ENCODE measurements at regions not wholly inside any gene's neighbourhood (a gene's known extent, or its start where the extent isn't known, plus 50 kb on each side); places are given as distances from the start of the nearest gene placed in this dataset.

- Mint-ChIP-seq H3K9me3 (peaks cover 24% of the 10 kb centered on the region), H3K27me3 (ENCODE audit: low read depth) (peaks cover 11% of the 10 kb centered on the region), H3K36me3 (no peaks in the 10 kb centered on the region), H3K4me1 (no peaks in the 10 kb centered on the region), H3K4me3 (no peak overlapping the region), H3K27ac (no peak overlapping the region)
- no peak for DNase-seq (ENCODE audit: low spot score in 2 of 2, unreplicated experiment in 2 of 2)
- TF ChIP-seq, protein P1, sequence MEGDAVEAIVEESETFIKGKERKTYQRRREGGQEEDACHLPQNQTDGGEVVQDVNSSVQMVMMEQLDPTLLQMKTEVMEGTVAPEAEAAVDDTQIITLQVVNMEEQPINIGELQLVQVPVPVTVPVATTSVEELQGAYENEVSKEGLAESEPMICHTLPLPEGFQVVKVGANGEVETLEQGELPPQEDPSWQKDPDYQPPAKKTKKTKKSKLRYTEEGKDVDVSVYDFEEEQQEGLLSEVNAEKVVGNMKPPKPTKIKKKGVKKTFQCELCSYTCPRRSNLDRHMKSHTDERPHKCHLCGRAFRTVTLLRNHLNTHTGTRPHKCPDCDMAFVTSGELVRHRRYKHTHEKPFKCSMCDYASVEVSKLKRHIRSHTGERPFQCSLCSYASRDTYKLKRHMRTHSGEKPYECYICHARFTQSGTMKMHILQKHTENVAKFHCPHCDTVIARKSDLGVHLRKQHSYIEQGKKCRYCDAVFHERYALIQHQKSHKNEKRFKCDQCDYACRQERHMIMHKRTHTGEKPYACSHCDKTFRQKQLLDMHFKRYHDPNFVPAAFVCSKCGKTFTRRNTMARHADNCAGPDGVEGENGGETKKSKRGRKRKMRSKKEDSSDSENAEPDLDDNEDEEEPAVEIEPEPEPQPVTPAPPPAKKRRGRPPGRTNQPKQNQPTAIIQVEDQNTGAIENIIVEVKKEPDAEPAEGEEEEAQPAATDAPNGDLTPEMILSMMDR (IDR thresholded peaks at IDR 0.05; ENCODE audit: unreplicated experiment) = no peak
Observed at GRCh38 chr1:242728696-242729095, 204.2 kb upstream of the PLD5 start.

DNA sequence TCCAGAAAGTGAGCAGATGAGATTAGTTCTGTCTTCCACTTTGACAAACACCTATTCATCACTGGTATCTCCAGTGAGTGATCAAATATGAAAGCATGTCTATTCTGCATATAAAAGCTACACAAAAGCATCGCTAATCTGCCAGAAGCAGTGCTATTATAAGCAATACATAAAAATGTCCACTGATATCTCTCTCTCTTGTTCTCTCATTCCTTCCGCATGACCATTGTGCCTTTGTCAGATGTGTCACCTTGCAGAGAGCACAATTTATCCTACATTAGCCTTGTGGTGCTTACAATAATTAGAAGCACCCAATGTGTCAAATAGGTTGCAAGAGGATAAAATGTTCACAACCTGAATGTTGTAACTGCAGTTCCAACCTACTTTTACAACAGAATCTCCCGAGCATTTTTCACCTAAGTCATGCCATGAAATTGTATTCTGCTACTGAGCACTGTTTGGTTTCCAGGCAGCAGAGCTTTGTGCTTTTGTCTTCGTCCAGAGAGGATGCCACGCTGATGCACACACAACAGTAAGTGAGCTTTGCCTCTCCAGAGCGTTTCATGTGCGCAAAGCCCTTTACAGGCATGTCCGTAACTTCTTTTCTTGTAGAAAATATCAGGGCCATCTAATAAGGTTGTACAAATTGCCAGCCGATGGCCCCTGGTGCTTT, 198.7 kb upstream of the PLD5 start:
- Mint-ChIP-seq H3K27me3 (ENCODE audit: low read depth) (peaks cover 12% of the 10 kb centered on the region), H3K27ac (no peak overlapping the region), H3K36me3 (no peaks in the 10 kb centered on the region), H3K4me1 (no peaks in the 10 kb centered on the region), H3K9me3 (peaks cover 18% of the 10 kb centered on the region), H3K4me3 (no peak overlapping the region)
- no peak for DNase-seq (ENCODE audit: low spot score in 2 of 2, unreplicated experiment in 2 of 2)
- TF ChIP-seq, protein P1 (IDR thresholded peaks at IDR 0.05; ENCODE audit: unreplicated experiment) = no peak

DNA sequence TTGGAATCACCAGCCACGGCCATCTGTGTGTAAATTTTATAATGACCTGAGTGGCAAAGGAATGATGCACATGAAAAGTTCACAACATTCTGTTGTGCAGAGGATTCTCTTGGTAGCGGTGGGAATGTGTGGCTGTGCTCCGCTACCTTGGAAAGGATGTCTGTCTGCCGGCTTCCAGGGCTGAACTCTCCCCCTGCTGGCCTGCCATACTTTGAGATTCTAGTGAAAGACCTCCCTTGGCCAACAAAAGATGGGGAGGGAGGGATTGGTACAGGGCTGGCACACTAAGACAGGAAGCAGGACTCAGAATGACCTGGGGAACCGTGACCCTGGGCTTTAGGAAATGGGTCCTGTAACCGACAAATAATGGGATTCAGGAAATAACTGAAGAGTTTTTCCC, 194.5 kb upstream of the PLD5 start:
- DNase-seq (ENCODE audit: low spot score in 2 of 2, unreplicated experiment in 2 of 2) = no peak
- no peak overlapping the region for H3K27ac Mint-ChIP-seq

GRCh38 chr1:242712248-242712647, 187.8 kb upstream of the PLD5 start:
- TF ChIP-seq, protein P1 (IDR thresholded peaks at IDR 0.05; ENCODE audit: unreplicated experiment) = no peak
- no peak overlapping the region for H3K27ac Mint-ChIP-seq
- peaks cover 5% of the 10 kb centered on the region for H3K9me3 Mint-ChIP-seq
- H3K4me3 Mint-ChIP-seq = no peak overlapping the region
- H3K27me3 Mint-ChIP-seq (ENCODE audit: low read depth) = no peaks in the 10 kb centered on the region
- no peak for DNase-seq (ENCODE audit: low spot score in 2 of 2, unreplicated experiment in 2 of 2)
- peaks cover 4% of the 10 kb centered on the region for H3K36me3 Mint-ChIP-seq
- peaks cover 7% of the 10 kb centered on the region for H3K4me1 Mint-ChIP-seq

More for the DNA sequence above, 194.5 kb upstream of the PLD5 start:
- TF ChIP-seq, protein P1 (IDR thresholded peaks at IDR 0.05; ENCODE audit: unreplicated experiment) = no peak
- Mint-ChIP-seq H3K36me3 (peaks cover 4% of the 10 kb centered on the region), H3K4me1 (peaks cover 3% of the 10 kb centered on the region), H3K4me3 (no peak overlapping the region), H3K27me3 (ENCODE audit: low read depth) (peaks cover 4% of the 10 kb centered on the region), H3K9me3 (peaks cover 18% of the 10 kb centered on the region)

GRCh38 chr1:242710847-242711246, 186.3 kb upstream of the PLD5 start:
- Mint-ChIP-seq H3K4me1 (peaks cover 4% of the 10 kb centered on the region), H3K4me3 (no peak overlapping the region), H3K27ac (no peak overlapping the region), H3K27me3 (ENCODE audit: low read depth) (no peaks in the 10 kb centered on the region), H3K9me3 (peaks cover 5% of the 10 kb centered on the region), H3K36me3 (peaks cover 4% of the 10 kb centered on the region)
- DNase-seq (ENCODE audit: low spot score in 2 of 2, unreplicated experiment in 2 of 2) = no peak
- TF ChIP-seq, protein P1 (IDR thresholded peaks at IDR 0.05; ENCODE audit: unreplicated experiment) = no peak
